Keratinocyte (primary cell): ENCODE measurements at regions not wholly inside any gene's neighbourhood (a gene's known extent, or its start where the extent isn't known, plus 50 kb on each side); places are given as distances from the start of the nearest gene placed in this dataset.

Experiments
- CTCF ChIP-seq, 3 experiments: IDR thresholded peaks in 1 of 3; conservative IDR thresholded peaks in 1 of 3; optimal IDR thresholded peaks in 1 of 3; 2 replicates in 2 of 3; 3 replicates in 1 of 3; pipeline versions ENCODE3 to v1.5.1; 2011; ENCODE audit warnings: low read length in 3 of 3, mild to moderate bottlenecking in 3 of 3, moderate library complexity in 2 of 3, control low read depth in 1 of 3, inconsistent platforms in 1 of 3; ENCODE audit not compliant: insufficient read depth in 2 of 3; ENCODE audit errors: extremely low read depth in 1 of 3
- EZH2 ChIP-seq: IDR thresholded peaks from one replicate; pipeline ENCODE4 v1.6.1; 2012; ENCODE audit warnings: inconsistent platforms, mild to moderate bottlenecking, low read length, moderate library complexity

GRCh38 chr2:7997279-7997678, 684.6 kb upstream of the ID2 start:
- TF ChIP-seq CTCF (optimal IDR thresholded peaks at IDR 0.05 in 1 of 3, IDR thresholded peaks at IDR 0.05 in 1 of 3, conservative IDR thresholded peaks at IDR 0.05 in 1 of 3; ENCODE audit: extremely low read depth in 1 of 3, insufficient read depth in 2 of 3, low read length in 3 of 3) (no peak), EZH2 (no peak)
